ENCODE measurements at regions not wholly inside any gene's neighbourhood (a gene's known extent, or its start where the extent isn't known, plus 50 kb on each side); places are given as distances from the start of the nearest gene placed in this dataset.

- DNase-seq (ENCODE audit: low read depth in 2 of 2) = no peak
Measured at GRCh38 chr14:61893371-61893940, 131.2 kb downstream of the SNAPC1 start.

- peak; percentile 8 to 16 for DNase-seq (ENCODE audit: low read depth in 2 of 2)
Measured at GRCh38 chr14:61894452-61895077, 132.3 kb downstream of the SNAPC1 start.

- DNase-seq (ENCODE audit: low read depth in 2 of 2) = no peak
Measured at GRCh38 chr14:61897300-61897699, 135.1 kb downstream of the SNAPC1 start.

- DNase-seq (ENCODE audit: low read depth in 2 of 2) = no peak
Measured at GRCh38 chr14:61898568-61898967, 136.3 kb downstream of the SNAPC1 start.

- DNase-seq (ENCODE audit: low read depth in 2 of 2) = no peak
Measured at GRCh38 chr14:61899497-61899896, 137.3 kb downstream of the SNAPC1 start.

GRCh38 chr14:61904946-61905345 is 142.7 kb downstream of the SNAPC1 start:
- DNase-seq (ENCODE audit: low read depth in 2 of 2) = no peak

- DNase-seq (ENCODE audit: low read depth in 2 of 2) = no peak
Measured at GRCh38 chr14:61911574-61911973, 149.4 kb downstream of the SNAPC1 start.

- DNase-seq (ENCODE audit: low read depth in 2 of 2) = no peak
Measured at GRCh38 chr14:61918998-61919397, 156.8 kb downstream of the SNAPC1 start.

GRCh38 chr14:61923348-61923747 is 161.1 kb downstream of the SNAPC1 start:
- no peak for DNase-seq (ENCODE audit: low read depth in 2 of 2)

GRCh38 chr14:61925043-61925442 is 162.8 kb downstream of the SNAPC1 start:
- no peak for DNase-seq (ENCODE audit: low read depth in 2 of 2)

GRCh38 chr14:61925732-61926435 is 163.7 kb downstream of the SNAPC1 start:
- no peak for DNase-seq (ENCODE audit: low read depth in 2 of 2)

GRCh38 chr14:61927060-61927459 is 164.8 kb downstream of the SNAPC1 start:
- no peak for DNase-seq (ENCODE audit: low read depth in 2 of 2)

- DNase-seq (ENCODE audit: low read depth in 2 of 2) = no peak
Measured at GRCh38 chr14:61927520-61927919, 165.3 kb downstream of the SNAPC1 start.

- no peak for DNase-seq (ENCODE audit: low read depth in 2 of 2)
Measured at GRCh38 chr14:61928300-61928699, 166.1 kb downstream of the SNAPC1 start.

GRCh38 chr14:61928701-61929100 is 166.5 kb downstream of the SNAPC1 start:
- DNase-seq (ENCODE audit: low read depth in 2 of 2) = no peak

GRCh38 chr14:61929651-61930050 is 167.4 kb downstream of the SNAPC1 start:
- no peak for DNase-seq (ENCODE audit: low read depth in 2 of 2)

- no peak for DNase-seq (ENCODE audit: low read depth in 2 of 2)
Measured at GRCh38 chr14:61930101-61930857, 168.1 kb downstream of the SNAPC1 start.

- no peak for DNase-seq (ENCODE audit: low read depth in 2 of 2)
Measured at GRCh38 chr14:61932974-61933373, 170.8 kb downstream of the SNAPC1 start.

GRCh38 chr14:61934385-61934784 is 172.2 kb downstream of the SNAPC1 start:
- DNase-seq (ENCODE audit: low read depth in 2 of 2) = peak; percentile 55 to 64

- no peak for DNase-seq (ENCODE audit: low read depth in 2 of 2)
Measured at GRCh38 chr14:61939776-61940175, 177.6 kb downstream of the SNAPC1 start.

GRCh38 chr14:61940666-61941420 is 178.6 kb downstream of the SNAPC1 start:
- DNase-seq (ENCODE audit: low read depth in 2 of 2) = no peak
